NAMALWA (cell line): ENCODE measurements at regions not wholly inside any gene's neighbourhood (a gene's known extent, or its start where the extent isn't known, plus 50 kb on each side); places are given as distances from the start of the nearest gene placed in this dataset.
"Not testable (repeated sequence)": the region's sequence is repeated elsewhere in the genome, so short reads cannot be mapped to it uniquely, and the experiment has no call there.

ENCODE experiments used
- DNase-seq: peaks from one replicate; pipeline ENCODE4 v3.0.0-alpha.2; 2015; ENCODE audit warnings: low spot score

DNA sequence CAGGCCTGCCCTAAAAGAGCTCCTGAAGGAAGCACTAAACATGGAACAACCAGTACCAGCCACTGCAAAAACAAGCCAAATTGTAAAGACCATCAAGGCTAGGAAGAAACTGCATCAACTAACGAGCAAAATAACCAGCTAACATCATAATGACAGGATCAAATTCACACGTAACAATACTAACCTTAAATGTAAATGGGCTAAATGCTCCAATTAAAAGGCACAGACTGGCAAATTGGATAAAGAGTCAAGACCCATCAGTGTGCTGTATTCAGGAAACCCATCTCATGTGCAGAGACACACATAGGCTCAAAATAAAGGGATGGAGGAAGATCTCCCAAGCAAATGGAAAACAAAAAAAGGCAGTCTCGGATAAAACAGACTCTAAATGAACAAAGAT lies 117.7 kb upstream of the ETV3 start:
- DNase-seq, result not testable (repeated sequence)

DNA sequence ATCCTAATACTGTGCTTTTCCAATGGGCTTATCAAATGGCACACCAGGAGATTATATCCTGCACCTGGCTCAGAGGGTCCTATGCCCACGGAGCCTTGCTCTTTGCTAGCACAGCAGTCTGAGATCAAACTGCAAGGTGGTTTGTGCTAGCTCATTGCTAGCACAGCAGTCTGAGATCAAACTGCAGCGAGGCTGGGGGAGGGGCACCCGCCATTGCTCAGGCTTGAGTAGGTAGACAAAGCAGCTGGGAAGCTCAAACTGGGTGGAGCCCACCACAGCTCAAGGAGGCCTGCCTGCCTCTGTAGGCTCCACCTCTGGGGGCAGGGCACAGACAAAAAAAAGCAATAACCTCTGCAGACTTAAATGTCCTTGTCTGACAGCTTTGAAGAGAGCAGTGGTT lies 116.0 kb upstream of the ETV3 start:
- DNase-seq, result not testable (repeated sequence)

DNA sequence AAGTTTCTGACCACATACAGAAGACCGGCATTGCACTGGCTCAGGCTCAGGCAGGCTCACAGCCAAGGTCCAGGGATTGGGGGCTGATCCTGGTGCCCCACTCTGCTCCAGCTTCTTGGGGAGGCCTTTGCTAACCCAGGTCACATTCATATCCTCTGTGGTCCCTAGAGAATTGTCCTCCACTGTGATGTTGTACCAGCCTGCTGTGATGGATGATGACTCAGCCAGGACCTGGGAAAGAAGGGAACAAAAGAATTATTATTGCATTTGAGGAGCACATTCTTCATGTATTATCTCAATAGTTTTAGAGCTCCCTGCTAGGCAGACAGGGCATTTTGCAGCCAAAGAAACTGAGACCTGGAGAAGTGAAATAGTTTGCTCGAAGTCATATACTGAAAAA lies 114.3 kb upstream of the ETV3 start:
- no peak for DNase-seq

DNA sequence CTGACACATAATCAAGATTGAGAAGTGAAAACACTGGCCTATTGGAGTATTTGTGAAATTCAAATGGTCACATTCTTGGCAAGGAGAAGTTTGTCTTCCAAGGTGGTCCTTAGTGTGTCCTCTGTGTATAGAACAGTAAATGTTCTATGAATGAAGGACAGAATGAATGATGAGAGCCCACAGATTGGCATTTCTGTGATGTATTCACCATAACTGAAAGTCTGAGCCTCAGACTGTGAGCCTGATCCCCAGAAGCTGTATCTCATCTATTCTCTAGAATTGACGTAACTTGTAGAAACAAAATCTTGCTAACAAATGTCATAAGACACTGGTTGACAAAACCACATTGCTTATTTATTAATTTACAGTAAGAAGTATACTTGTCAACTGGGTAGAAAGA lies 111.5 kb upstream of the ETV3 start:
- no peak for DNase-seq

DNA sequence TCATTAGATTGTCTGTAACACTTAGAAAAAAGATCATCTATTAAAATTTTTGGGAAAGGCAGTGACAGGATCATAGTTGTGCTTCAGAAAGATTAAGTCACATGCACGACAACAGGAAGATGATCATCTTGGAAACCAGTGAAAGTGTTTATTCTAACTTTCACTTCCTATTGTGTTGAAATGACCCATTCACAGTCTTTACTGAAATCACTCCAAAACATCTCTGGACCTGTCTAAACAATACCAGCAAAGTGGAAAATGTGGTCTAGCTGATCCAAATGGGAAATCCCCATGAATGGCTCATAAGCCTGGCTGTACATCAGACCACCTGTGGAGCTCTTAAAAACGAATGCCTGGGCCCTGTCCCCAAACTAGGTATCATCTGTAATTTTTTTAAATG lies 111.1 kb upstream of the ETV3 start:
- no peak for DNase-seq

DNA sequence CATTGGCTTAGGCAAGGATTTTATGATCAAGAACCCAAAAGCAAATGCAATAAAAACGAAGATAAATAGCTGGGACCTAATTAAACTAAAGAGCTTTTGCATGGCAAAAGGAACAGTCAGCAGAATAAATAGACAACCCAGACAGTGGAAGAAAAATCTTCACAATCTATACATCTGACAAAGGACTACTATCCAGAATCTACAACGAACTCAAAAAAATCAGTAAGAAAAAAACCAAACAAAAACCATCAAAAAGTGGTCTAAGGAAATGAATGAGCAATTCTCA lies 109.5 kb upstream of the ETV3 start:
- not testable (repeated sequence) for DNase-seq

DNA sequence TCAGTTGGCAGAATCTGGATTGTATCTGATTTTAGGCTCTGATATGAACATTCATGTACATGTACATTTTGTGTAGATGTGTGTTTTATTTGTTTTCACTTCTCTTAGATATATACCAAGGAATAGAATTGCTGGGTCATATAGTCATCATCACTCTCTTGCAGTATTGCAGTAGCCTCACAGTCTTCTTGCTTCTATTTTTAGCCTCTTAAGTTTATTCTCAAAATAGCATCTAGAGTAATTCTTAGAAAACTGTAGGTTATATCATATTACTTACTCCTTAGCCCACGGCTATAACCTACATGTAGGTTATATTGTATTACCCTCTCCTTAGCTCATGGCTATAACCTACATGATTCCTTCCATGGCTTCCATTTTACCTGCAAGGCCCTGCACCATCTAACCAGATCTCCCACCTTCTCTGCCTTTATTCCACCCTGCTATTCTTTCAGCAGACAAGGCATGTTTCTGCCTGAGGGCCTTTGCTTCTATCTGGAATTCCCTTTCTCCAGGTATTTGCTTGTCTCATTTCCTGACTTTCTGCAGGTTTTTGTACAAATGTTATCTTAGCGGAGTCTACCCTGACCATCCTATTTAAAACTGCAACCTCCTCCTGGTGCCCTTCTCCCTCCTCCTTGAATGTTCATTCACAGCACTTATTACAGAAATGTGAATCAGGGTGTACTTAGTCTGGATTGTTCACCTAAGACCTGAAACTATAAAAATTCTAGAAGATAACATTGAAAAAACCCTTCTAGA lies 109.0 kb upstream of the ETV3 start:
- no peak for DNase-seq

DNA sequence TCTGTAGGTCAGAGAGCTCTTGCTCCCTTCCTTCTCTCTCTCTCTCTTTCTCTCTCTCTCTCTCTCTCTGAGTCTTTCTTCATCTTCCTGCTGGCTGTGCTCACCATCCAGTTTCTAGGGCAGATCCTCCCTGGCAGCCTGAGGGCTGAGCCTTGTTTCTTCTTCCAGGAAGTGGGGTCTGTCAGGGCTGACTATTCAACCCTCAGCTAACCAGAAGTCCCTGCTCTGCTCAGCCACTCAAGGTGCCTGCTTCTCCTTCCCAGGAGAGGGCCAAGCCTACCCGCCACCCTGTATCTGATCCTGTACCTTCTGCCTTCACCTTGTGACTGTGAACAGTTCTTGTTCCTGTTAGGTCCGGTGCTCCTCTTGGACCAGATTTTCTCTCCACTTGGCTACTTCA lies 107.6 kb upstream of the ETV3 start:
- no peak for DNase-seq

DNA sequence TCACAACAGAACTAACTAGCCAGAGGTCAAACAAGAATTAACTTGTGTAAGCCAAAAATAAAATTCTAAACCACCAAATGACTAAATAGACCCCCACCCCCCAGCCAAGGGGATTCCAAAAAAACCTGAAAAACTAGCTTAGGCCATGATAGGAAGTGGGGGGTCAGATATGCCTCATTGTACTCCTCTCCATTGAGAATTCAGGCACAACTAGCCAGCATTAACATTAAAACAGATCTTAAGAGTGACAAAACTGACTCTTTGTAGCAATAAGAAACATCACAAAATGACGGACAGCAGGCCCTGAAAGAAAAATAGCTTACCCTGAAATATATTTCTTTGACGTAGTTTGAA lies 103.0 kb upstream of the ETV3 start:
- no peak for DNase-seq

DNA sequence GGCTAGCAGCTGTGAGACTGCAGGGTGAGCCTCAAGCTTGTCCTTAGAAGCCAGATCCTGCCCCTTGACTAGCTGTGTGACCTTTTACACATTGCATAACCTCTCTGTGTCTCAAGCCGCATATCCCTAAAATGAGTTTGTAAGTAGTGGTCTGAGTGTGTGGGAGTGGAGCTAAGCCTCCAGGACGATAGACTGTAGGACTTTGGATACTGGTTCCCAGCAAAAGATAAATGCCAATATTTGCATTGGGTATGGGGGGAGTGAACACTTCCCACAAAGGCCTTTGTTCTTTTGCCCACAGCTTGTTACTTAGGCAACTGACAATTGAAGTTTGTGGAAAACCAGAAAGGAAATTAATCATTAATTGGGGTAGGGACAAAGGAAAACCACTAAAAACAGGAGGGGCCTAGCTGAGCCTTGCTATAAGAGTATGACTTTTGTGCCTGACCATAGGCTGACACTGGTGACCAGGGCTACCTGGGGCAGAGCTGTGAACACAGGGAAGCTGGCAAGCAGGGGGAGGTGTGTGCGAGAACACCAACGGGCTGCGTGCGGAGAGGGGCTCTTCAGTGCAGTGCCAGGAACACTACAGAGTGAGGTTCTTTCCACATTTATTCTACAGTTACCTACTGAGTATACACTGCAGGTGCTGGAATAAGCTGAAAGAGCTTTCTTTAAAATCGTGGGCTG lies 102.4 kb upstream of the ETV3 start:
- DNase-seq, result no peak

DNA sequence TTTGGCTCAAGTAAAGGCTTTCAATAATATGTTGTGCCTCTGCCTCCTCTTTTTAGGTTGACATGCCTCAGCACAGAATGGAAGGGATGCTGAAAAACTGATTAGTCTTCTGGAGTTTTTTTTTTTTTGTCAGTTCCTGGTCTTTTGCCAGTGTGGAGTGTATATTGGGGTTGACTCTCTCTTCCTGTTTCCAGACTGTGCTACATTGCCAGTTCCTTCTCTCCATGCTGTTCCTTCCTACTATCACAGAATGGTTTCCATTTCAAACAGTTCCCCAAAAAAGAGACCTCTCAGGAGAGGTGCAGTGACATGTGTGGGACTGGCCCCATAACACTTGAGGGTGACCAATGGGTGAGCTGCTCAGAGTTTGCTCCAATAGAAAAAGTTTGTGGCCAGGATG lies 101.7 kb upstream of the ETV3 start:
- DNase-seq, result no peak

DNA sequence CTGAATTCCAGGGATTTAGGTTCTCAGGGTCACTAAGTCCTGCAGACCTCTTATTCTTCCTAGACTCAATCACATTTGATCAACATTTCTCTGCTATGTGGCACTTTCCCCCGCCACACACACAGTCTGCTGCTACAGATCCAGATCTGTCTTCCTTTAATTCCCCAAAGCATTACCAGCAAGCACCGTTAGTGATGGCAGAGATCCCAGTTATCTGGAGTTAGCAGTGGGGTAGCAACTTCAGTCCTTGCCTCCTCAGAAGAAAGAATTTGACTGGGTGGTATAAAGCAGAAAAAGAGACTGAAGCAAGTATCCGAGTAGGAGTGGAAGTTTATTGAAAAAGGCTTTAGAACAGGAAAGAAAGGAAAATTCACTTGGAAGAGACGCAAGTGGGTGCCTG lies 100.4 kb upstream of the ETV3 start:
- DNase-seq, result no peak

DNA sequence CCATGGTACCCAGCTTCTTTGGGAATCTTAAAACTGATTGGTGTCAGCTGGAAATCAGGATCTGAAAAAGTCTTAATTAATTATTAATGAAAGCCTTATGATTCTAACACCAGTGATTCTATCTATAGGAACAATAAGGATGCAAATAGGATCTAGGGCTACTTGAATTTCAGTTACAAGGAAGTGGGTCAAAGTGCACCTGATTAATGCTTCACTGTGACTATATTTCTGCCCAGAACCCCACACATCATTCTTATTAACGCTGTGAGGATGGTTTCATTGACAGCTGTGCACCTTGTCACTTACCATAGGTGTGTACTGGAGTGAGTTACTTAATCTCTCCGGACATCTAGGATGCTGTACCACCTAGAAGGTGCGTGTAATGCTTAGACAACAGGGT lies 99.8 kb upstream of the ETV3 start:
- no peak for DNase-seq

DNA sequence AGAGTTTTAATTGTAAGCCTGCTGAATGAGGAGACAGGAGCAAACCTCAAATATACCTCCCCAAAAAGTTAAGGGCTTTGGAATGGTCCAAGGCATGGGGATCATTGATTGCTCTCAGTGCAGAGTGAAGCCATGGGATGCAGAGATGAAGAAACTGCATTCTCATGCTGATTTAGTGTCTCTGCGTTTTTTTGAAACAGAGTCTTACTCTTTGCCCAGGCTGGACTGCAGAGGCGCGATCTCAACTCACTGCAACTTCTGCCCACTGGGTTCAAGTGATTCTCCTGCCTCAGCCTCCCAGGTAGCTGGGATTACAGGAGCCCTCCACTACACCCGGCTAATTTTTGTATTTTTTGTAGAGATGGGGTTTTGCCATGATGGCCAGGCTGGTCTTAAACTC lies 99.3 kb upstream of the ETV3 start:
- no peak for DNase-seq

DNA sequence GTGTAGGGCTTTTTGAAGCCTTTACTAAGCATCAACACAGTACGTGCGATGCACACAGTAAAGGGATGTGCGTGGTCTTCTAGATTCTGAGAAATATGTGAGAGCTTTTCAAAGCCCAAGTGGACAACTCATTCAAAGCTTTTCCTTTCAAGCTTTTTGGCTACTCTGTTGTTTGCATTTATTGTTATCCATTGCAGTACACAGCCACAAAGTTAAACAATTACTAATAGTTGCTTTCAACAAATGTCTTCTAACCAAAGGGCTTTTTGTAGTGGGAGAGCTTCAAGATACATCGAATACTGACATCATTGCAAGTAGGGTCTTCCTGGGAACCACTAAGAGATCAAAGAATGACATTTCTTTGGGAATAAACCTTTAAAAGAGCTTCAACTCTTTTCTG lies 97.9 kb upstream of the ETV3 start:
- DNase-seq, result no peak

DNA sequence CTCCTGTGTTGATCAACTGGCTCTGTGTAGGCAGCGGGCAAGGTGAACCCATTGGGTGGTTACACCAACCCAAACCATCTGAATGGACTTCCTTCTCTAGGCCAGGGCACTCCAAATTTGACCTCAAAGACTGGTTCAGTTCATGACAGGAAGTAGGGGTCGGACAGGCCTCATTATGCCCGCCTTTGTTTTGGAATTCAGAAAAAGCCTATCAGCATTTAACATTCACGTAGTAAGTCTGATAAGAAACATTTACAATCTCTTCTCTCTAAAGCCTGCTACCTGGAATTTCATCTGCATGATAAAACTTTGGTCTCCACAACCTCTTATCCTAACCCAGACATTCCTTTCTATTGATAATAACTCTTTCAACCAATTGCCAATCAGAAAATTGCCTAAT lies 97.1 kb upstream of the ETV3 start:
- no peak for DNase-seq

DNA sequence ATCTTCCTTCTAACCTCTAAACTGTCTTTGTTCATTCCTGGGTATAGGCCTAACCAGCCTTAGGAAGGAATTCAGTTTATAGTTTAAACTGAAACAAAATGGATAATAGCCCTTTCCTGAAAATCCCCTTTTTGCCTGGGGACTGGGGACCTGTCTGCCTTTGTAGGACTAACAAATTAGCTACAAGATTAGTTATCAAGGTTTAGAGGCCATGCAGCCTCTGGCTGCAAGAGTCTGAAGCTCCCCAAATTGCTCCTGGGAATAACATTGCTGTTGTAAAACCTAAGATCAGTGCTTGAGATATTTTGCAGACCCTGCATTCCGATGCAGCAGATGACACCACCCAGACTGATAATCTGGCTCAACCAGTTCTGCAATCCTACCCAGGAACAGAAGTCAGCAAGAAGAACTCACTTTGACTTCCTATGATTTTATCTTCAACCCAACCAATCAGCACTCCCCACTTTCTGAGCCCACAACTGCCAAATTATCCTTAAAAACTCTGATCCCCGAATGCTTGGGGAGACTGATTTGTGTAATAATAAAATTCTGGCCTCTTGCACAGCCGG lies 96.6 kb upstream of the ETV3 start:
- DNase-seq, result no peak

DNA sequence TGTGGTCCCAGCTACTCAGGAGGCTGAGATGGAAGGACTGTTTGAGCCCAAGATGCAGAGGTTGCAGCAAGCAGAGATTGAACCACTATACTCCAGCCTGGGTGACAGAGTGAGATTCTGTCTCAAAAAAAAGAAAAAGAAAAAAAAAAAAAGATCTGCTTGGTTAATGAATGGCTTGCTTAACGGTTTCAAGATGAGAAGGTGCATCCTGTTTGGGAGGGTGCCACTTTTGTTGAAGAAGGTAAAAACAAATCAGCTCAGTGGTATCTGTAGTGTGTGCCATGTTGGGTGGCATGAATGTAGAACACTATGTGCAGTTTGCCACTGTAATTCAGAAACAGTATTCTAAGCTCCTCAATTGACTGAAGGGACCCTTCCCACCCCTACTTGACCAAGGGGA lies 94.9 kb upstream of the ETV3 start:
- no peak for DNase-seq

DNA sequence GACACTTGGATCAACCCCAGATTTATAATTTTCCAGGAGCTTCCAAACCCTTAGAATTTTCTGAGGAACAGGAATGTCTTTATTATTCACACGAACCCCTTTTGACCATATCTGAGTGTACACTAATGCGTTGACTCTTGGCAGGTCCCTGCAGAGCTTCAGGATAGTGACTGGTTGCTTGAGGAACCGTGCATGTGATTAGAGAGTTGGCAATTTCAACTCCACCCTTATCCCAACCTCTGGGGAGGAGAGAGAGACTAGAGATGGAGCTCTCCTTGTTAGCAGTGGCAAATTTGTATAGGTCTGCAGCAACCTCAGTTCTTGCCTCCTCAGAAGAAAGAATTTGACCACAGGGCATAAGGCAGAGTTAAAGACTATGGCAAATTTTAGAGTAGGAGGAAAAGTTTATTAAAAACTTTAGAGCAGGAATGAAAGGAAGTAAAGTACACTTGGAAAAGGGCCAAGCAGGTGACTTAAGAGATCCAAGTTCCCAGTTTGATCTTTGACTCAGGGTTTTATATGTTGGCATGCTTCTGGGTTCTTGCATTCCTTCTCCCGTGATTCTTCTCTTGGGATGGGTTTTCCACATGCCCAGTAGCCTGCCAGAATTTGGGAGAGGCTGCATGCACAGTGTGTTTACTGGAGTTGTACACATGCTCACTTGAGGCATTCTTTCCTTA lies 93.8 kb upstream of the ETV3 start:
- DNase-seq, result no peak

DNA sequence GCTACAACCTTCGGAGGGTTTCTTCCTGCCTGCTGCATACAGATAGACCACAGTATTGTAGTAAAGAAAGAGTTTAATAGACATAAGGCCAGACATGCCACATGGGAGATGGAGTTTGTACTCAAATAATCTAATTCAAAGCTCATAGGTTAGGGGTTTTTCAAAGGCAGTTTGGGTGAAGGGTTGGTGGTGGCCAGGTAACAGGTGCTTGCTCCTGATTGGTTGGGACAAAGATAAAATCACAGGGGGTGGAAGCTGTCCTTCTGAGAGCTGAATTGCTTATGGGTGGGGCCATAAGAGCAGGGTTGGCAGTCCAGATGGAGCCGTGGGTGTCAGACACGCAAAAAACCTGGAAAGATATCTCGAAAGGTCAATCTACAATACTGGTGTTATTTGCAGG lies 92.3 kb upstream of the ETV3 start:
- DNase-seq, result no peak

DNA sequence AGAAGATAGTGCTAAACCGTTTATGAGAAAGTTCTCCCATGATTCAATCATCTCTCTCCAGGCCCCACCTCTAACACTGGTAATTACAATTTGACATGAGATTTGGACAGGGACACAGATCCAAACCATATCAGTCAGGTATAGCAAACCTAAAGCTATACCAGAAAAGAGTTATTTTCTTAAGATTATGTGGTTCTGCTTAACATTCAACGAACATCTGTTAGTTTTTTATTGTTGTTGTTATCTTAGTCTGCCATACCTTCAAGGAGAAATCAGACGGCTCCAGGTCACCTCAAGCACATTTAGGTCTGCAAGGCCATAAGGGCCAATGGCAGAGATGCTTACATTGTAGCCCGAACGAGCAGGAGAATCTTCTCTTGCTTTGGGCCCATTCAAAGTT lies 89.5 kb upstream of the ETV3 start:
- DNase-seq, result no peak

DNA sequence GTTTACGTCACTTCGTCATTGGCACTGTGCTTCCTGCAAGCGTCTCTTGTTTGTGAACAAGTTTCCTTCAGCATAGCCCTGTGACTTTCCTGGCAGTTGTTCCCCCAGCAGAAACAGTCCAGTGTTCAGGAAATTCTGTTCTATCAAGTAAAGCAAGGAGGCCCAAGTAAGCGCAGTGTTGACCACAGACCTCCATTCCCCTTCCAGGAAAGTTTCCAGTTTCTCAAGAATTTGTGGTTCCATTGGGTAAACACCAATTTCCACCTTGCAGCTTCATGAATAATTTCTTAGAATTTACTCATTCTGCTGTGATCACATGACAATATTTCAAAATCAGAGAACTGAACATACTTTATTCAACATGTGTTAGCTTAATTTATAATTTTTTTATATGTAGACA lies 88.5 kb upstream of the ETV3 start:
- no peak for DNase-seq

DNA sequence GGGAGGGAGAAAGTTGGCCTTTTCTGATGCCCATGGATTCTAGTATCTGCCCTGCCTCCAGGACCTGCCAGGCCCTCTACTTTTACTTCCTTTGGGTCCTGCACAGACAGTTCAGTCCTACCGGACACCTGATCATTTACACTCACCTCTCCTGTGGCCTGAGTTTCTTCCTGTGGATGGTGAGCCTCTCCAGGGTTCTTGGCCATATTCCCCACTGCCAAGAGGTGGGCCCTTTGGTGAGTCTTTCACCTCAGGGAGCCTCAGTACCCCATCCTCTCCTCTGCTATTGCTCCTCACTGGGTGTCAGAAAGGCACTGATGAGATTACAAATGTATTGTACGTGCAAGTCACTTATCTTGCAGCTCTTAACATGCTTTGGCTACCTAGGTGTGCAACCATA lies 81.4 kb upstream of the ETV3 start:
- no peak for DNase-seq

DNA sequence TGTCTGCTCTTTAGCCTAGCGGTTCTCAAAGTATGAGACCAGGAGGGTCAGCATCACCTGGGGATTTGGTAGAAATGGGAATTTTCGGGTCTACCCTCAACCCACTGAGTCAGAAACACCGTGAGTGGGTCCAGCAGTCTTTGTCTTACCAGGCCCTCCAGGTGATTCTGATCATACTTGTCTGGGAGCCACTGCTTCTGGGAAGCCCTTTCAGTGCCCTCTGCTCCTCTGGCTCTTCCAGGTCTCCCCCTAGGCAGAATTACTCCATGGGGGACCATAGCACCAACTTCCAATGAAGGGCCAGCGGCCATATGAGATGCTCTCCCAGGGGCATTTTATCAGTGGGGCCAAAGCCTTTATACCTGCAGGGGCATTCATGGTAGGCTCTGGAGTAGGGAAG lies 81.0 kb upstream of the ETV3 start:
- no peak for DNase-seq
